Trophoblast cell (in vitro differentiated cells and primary cell): ENCODE measurements at regions not wholly inside any gene's neighbourhood (a gene's known extent, or its start where the extent isn't known, plus 50 kb on each side); places are given as distances from the start of the nearest gene placed in this dataset.

Experiments used
- DNase-seq, 2 donors: peaks; one replicate each; pipeline ENCODE4 v3.0.0-alpha.2; 2016
- H2AFZ ChIP-seq: 2 replicates; pipeline ENCODE4 v1.6.1; 2013; ENCODE audit warnings: low read length, moderate library complexity, mild to moderate bottlenecking; ENCODE audit not compliant: insufficient read depth, poor library complexity
- H2AK5ac ChIP-seq: 2 replicates; pipeline ENCODE4 v1.6.1; 2013; ENCODE audit warnings: mild to moderate bottlenecking, low read length
- H2BK120ac ChIP-seq: 2 replicates; pipeline ENCODE4 v1.6.1; 2013; ENCODE audit warnings: low read length, mild to moderate bottlenecking, moderate library complexity; ENCODE audit not compliant: insufficient read depth, poor library complexity
- H2BK12ac ChIP-seq: 2 replicates; pipeline ENCODE4 v1.6.1; 2013; ENCODE audit warnings: mild to moderate bottlenecking, low read length, moderate library complexity
- H2BK5ac ChIP-seq: 2 replicates; pipeline ENCODE4 v1.6.1; 2013; ENCODE audit warnings: low read length, low read depth, moderate library complexity, mild to moderate bottlenecking; ENCODE audit not compliant: poor library complexity
- H3K14ac ChIP-seq: 2 replicates; pipeline ENCODE4 v1.6.1; 2013; ENCODE audit warnings: mild to moderate bottlenecking, low read length
- H3K18ac ChIP-seq: 2 replicates; pipeline ENCODE4 v1.6.1; 2013; ENCODE audit warnings: mild to moderate bottlenecking, low read length
- H3K23ac ChIP-seq: 2 replicates; pipeline ENCODE4 v1.6.1; 2013; ENCODE audit warnings: low read length
- H3K27ac ChIP-seq: 2 replicates; pipeline ENCODE4 v1.5.1; 2013; ENCODE audit warnings: low read depth, mild to moderate bottlenecking, inconsistent platforms, low read length, moderate library complexity
- H3K27me3 ChIP-seq: 2 replicates; pipeline ENCODE4 v1.6.1; 2013; ENCODE audit warnings: inconsistent platforms, mild to moderate bottlenecking, low read length, moderate library complexity; ENCODE audit not compliant: insufficient read depth
- H3K36me3 ChIP-seq, 2 experiments: 1 replicate in 1 of 2; 2 replicates in 1 of 2; pipeline ENCODE4 v1.6.1; 2013; ENCODE audit warnings: low read length in 2 of 2, mild to moderate bottlenecking in 2 of 2, moderate library complexity in 1 of 2; ENCODE audit not compliant: insufficient read depth in 2 of 2, control insufficient read depth in 1 of 2
- H3K4ac ChIP-seq: 2 replicates; pipeline ENCODE4 v1.6.1; 2013; ENCODE audit warnings: low read depth, mild to moderate bottlenecking, low read length, moderate library complexity
- H3K4me1 ChIP-seq, 2 experiments: 1 replicate in 1 of 2; 2 replicates in 1 of 2; pipeline ENCODE4 v1.6.1; 2013; ENCODE audit warnings: low read length in 2 of 2, mild to moderate bottlenecking in 2 of 2, moderate library complexity in 1 of 2; ENCODE audit not compliant: insufficient read depth in 2 of 2, control insufficient read depth in 1 of 2
- H3K4me2 ChIP-seq: 2 replicates; pipeline ENCODE4 v1.6.1; 2013; ENCODE audit warnings: inconsistent platforms, mild to moderate bottlenecking, low read length, moderate library complexity
- H3K4me3 ChIP-seq: 2 replicates; pipeline ENCODE4 v1.5.1; 2013; ENCODE audit warnings: mild to moderate bottlenecking, low read depth, low read length, inconsistent platforms
- H3K79me1 ChIP-seq: one replicate; pipeline ENCODE4 v1.6.1; 2013; ENCODE audit warnings: low read length
- H3K79me2 ChIP-seq: 2 replicates; pipeline ENCODE4 v1.6.1; 2013; ENCODE audit warnings: low read length, mild to moderate bottlenecking; ENCODE audit not compliant: control insufficient read depth, insufficient read depth, poor library complexity
- H3K9ac ChIP-seq: 2 replicates; pipeline ENCODE4 v1.6.1; 2013; ENCODE audit warnings: mild to moderate bottlenecking, low read length
- H3K9me3 ChIP-seq: 2 replicates; pipeline ENCODE4 v1.6.1; 2013; ENCODE audit warnings: low read depth, mild to moderate bottlenecking, control low read depth, inconsistent platforms, low read length; ENCODE audit not compliant: insufficient read depth
- H4K12ac ChIP-seq: 2 replicates; pipeline ENCODE4 v1.6.1; 2013; ENCODE audit warnings: low read depth, mild to moderate bottlenecking, low read length, moderate library complexity
- H4K8ac ChIP-seq: 2 replicates; pipeline ENCODE4 v1.6.1; 2013; ENCODE audit warnings: low read depth, mild to moderate bottlenecking, low read length, moderate library complexity
- H4K91ac ChIP-seq: one replicate; pipeline ENCODE4 v1.6.1; 2013; ENCODE audit warnings: low read depth, mild to moderate bottlenecking, low read length, moderate library complexity
- WGBS: extraction: QIAGEN DNeasy Blood & Tissue Kit; methylation state at CpG from one replicate; pipeline ENCODE4 v1.1.7; 2013; ENCODE audit warnings: missing lambda C conversion rate; ENCODE audit not compliant: insufficient read length, insufficient coverage; ENCODE audit errors: extremely low coverage; 5-methylcytosine and 5-hydroxymethylcytosine counted together

- Histone ChIP-seq H3K79me2 (no peaks in the 10 kb centered on the region), H2AFZ (no peak overlapping the region), H3K27ac (no peak overlapping the region), H3K27me3 (no peaks in the 10 kb centered on the region), H3K36me3 (no peaks in the 10 kb centered on the region), H3K14ac (no peak overlapping the region), H4K8ac (no peak overlapping the region), H3K23ac (no peak overlapping the region), H2BK12ac (no peak overlapping the region), H2AK5ac (no peak overlapping the region), H3K4me3 (no peak overlapping the region), H3K4me2 (no peak overlapping the region), H2BK5ac (no peak overlapping the region), H3K4ac (no peak overlapping the region), H4K12ac (no peak overlapping the region), H3K9me3 (no peaks in the 10 kb centered on the region), H2BK120ac (no peak overlapping the region), H3K79me1 (no peaks in the 10 kb centered on the region), H3K18ac (no peak overlapping the region), H4K91ac (no peak overlapping the region), H3K4me1 (no peaks in the 10 kb centered on the region), H3K9ac (no peak overlapping the region)
- no peak for DNase-seq
These were observed 122.0 kb upstream of the ID4 start for GRCh38 chr6:19715167-19715551.

- H3K9me3 ChIP-seq = no peaks in the 10 kb centered on the region
- no peak overlapping the region for H2AK5ac ChIP-seq
- H3K79me1 ChIP-seq = no peaks in the 10 kb centered on the region
- H2BK12ac ChIP-seq = no peak overlapping the region
- H3K23ac ChIP-seq = no peak overlapping the region
- H3K4ac ChIP-seq = no peak overlapping the region
- no peak overlapping the region for H4K91ac ChIP-seq
- H3K27ac ChIP-seq = no peak overlapping the region
- H3K27me3 ChIP-seq = no peaks in the 10 kb centered on the region
- no peak overlapping the region for H2BK120ac ChIP-seq
- no peak overlapping the region for H2BK5ac ChIP-seq
- H4K12ac ChIP-seq = no peak overlapping the region
- H3K4me2 ChIP-seq = no peak overlapping the region
- H3K4me3 ChIP-seq = no peak overlapping the region
- H3K36me3 ChIP-seq = no peaks in the 10 kb centered on the region
- no peak overlapping the region for H2AFZ ChIP-seq
- no peaks in the 10 kb centered on the region for H3K4me1 ChIP-seq
- H4K8ac ChIP-seq = no peak overlapping the region
- H3K14ac ChIP-seq = no peak overlapping the region
- WGBS = no CpG with 5 or more reads among the region's 11 CpGs
- H3K9ac ChIP-seq = no peak overlapping the region
- H3K79me2 ChIP-seq = no peaks in the 10 kb centered on the region
- no peak overlapping the region for H3K18ac ChIP-seq
- no peak for DNase-seq
These were observed 117.5 kb upstream of the ID4 start for GRCh38 chr6:19719691-19720128.

DNA sequence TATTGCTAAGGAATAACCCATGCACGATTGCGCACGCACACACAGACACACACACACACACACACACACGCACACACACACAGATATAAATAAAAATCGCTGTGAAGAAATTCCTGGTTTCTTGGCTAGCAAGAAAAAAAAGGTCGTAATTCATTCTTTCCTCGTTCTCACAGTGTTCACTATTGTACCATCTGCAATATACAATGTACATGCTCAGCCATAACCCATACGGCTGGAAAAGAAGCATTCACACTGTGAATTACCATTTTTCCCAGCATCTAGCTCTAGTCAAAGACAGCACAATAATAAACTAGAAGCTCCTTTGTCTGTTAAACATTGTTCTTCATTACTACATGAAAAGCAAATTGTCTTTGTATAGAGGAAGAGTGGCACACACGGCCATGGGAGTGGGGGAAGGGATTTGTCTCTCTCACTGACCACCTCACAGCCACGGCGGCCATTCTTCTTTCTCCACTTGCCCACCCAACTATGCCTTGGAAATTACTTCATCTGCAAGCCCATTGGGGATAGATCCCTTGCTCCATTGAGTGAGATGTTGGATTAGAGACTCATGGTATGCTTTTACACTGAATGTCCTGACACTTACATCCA is 115.3 kb upstream of the ID4 start:
- no peaks in the 10 kb centered on the region for H3K27me3 ChIP-seq
- no peak overlapping the region for H4K8ac ChIP-seq
- no peak overlapping the region for H2AFZ ChIP-seq
- WGBS = no CpG with 5 or more reads among the region's 11 CpGs
- H3K9ac ChIP-seq = no peak overlapping the region
- H2BK120ac ChIP-seq = no peak overlapping the region
- no peak overlapping the region for H2AK5ac ChIP-seq
- H3K79me1 ChIP-seq = no peaks in the 10 kb centered on the region
- H4K12ac ChIP-seq = no peak overlapping the region
- H2BK12ac ChIP-seq = no peak overlapping the region
- no peak overlapping the region for H3K23ac ChIP-seq
- no peaks in the 10 kb centered on the region for H3K36me3 ChIP-seq
- no peak for DNase-seq
- no peak overlapping the region for H3K4me2 ChIP-seq
- H3K14ac ChIP-seq = no peak overlapping the region
- no peak overlapping the region for H3K27ac ChIP-seq
- H4K91ac ChIP-seq = no peak overlapping the region
- no peaks in the 10 kb centered on the region for H3K79me2 ChIP-seq
- no peaks in the 10 kb centered on the region for H3K4me1 ChIP-seq
- no peak overlapping the region for H3K18ac ChIP-seq
- no peaks in the 10 kb centered on the region for H3K9me3 ChIP-seq
- no peak overlapping the region for H2BK5ac ChIP-seq
- H3K4ac ChIP-seq = no peak overlapping the region
- H3K4me3 ChIP-seq = no peak overlapping the region

DNA sequence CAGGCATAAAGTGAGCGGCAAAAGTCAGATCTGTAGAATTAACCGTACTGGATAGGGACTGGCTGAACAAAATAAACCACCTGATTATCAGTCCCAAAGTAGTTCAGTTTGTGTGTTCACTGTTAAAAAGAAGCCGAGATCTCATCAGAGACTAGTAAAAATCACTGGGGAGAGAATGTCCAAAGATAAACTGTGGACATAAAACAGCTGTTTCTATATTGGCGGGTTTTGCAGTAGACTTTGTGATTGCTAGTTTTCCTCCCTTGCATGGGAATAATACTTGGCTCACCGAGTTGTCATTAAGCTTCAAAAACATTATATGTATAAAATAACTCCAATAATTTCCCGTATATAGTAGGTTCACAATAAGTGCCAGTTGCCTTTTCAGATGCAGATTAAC is 114.2 kb upstream of the ID4 start:
- no peaks in the 10 kb centered on the region for H3K79me1 ChIP-seq
- no peak overlapping the region for H3K14ac ChIP-seq
- no peak overlapping the region for H2BK5ac ChIP-seq
- no peak overlapping the region for H3K23ac ChIP-seq
- no peak overlapping the region for H3K4me2 ChIP-seq
- H2BK120ac ChIP-seq = no peak overlapping the region
- no peak overlapping the region for H3K18ac ChIP-seq
- no peak overlapping the region for H3K9ac ChIP-seq
- DNase-seq = no peak
- WGBS = no CpG with 5 or more reads among the region's 6 CpGs
- H3K79me2 ChIP-seq = no peaks in the 10 kb centered on the region
- H3K4me1 ChIP-seq = no peaks in the 10 kb centered on the region
- no peak overlapping the region for H2BK12ac ChIP-seq
- H2AFZ ChIP-seq = no peak overlapping the region
- H3K27me3 ChIP-seq = no peaks in the 10 kb centered on the region
- no peaks in the 10 kb centered on the region for H3K36me3 ChIP-seq
- H3K4ac ChIP-seq = no peak overlapping the region
- H4K12ac ChIP-seq = no peak overlapping the region
- H3K27ac ChIP-seq = no peak overlapping the region
- H4K8ac ChIP-seq = no peak overlapping the region
- H3K9me3 ChIP-seq = no peaks in the 10 kb centered on the region
- H2AK5ac ChIP-seq = no peak overlapping the region
- H3K4me3 ChIP-seq = no peak overlapping the region
- H4K91ac ChIP-seq = no peak overlapping the region
